Neuronal stem cell (in vitro differentiated cells): ENCODE measurements at regions not wholly inside any gene's neighbourhood (a gene's known extent, or its start where the extent isn't known, plus 50 kb on each side); places are given as distances from the start of the nearest gene placed in this dataset.

Experiments used
- DNase-seq: peaks from one replicate; pipeline ENCODE4 v3.0.0-alpha.2; 2013; ENCODE audit warnings: low spot score
- H2AFZ ChIP-seq: one replicate; pipeline ENCODE4 v1.6.1; 2013; ENCODE audit warnings: mild to moderate bottlenecking, low read length, inconsistent platforms
- H2AK5ac ChIP-seq: 2 replicates; pipeline ENCODE4 v1.6.1; 2013; ENCODE audit warnings: low read depth, mild to moderate bottlenecking, inconsistent platforms, low read length, moderate library complexity, mixed read lengths
- H2BK120ac ChIP-seq: 2 replicates; pipeline ENCODE4 v1.6.1; 2013; ENCODE audit warnings: low read depth, mild to moderate bottlenecking, inconsistent platforms, low read length, moderate library complexity, mixed read lengths
- H2BK12ac ChIP-seq: one replicate; pipeline ENCODE4 v1.6.1; 2013; ENCODE audit warnings: low read length, inconsistent platforms
- H2BK15ac ChIP-seq: 2 replicates; pipeline ENCODE4 v1.6.1; 2013; ENCODE audit warnings: mild to moderate bottlenecking, low read length, inconsistent platforms, mixed read lengths
- H2BK5ac ChIP-seq: one replicate; pipeline ENCODE4 v1.6.1; 2013; ENCODE audit warnings: inconsistent platforms, mild to moderate bottlenecking, low read length, moderate library complexity
- H3K14ac ChIP-seq: one replicate; pipeline ENCODE4 v1.6.1; 2013; ENCODE audit warnings: low read length, inconsistent platforms
- H3K18ac ChIP-seq: 2 replicates; pipeline ENCODE4 v1.6.1; 2013; ENCODE audit warnings: low read length, inconsistent platforms
- H3K23ac ChIP-seq: 2 replicates; pipeline ENCODE4 v1.6.1; 2013; ENCODE audit warnings: low read depth, mild to moderate bottlenecking, mixed read lengths, low read length, inconsistent platforms; ENCODE audit not compliant: poor library complexity
- H3K27ac ChIP-seq: replicated peaks from 3 replicates; pipeline ENCODE4 v1.5.1; 2013; ENCODE audit warnings: low read length, inconsistent platforms
- H3K27me3 ChIP-seq, 3 experiments: 2 replicates each; pipeline ENCODE4 v1.6.1; 2013; ENCODE audit warnings: low read length in 3 of 3, mild to moderate bottlenecking in 2 of 3, inconsistent platforms in 1 of 3, low read depth in 1 of 3, mixed read lengths in 1 of 3, moderate library complexity in 1 of 3; ENCODE audit not compliant: control insufficient read depth in 3 of 3, insufficient read depth in 3 of 3
- H3K36me3 ChIP-seq, 2 donors: replicated peaks in 1 of 2; 2 replicates each; pipeline ENCODE4 v1.6.1; 2013; ENCODE audit warnings: low read length in 2 of 2; ENCODE audit not compliant: control insufficient read depth in 2 of 2, insufficient read depth in 2 of 2
- H3K4ac ChIP-seq: 2 replicates; pipeline ENCODE4 v1.6.1; 2013; ENCODE audit warnings: inconsistent platforms, mild to moderate bottlenecking, low read length, moderate library complexity
- H3K4me1 ChIP-seq, 2 donors: 1 replicate in 1 of 2; 2 replicates in 1 of 2; pipeline ENCODE4 v1.6.1; 2013; ENCODE audit warnings: low read length in 2 of 2, low read depth in 1 of 2; ENCODE audit not compliant: control insufficient read depth in 2 of 2, insufficient read depth in 1 of 2
- H3K4me2 ChIP-seq: one replicate; pipeline ENCODE4 v1.6.1; 2013; ENCODE audit warnings: mild to moderate bottlenecking, low read length, inconsistent platforms; ENCODE audit not compliant: insufficient read depth, poor library complexity, severe bottlenecking
- H3K4me3 ChIP-seq, 2 donors: 2 replicates each; pipeline ENCODE4 v1.5.1; 2013; ENCODE audit warnings: low read length in 2 of 2, mild to moderate bottlenecking in 2 of 2, inconsistent platforms in 1 of 2, moderate library complexity in 1 of 2
- H3K79me1 ChIP-seq: one replicate; pipeline ENCODE4 v1.6.1; 2013; ENCODE audit warnings: low read depth, mild to moderate bottlenecking, inconsistent platforms, low read length, moderate library complexity
- H3K9ac ChIP-seq: one replicate; pipeline ENCODE4 v1.6.1; 2013; ENCODE audit warnings: mild to moderate bottlenecking, low read depth, low read length, inconsistent platforms; ENCODE audit not compliant: poor library complexity
- H3K9me3 ChIP-seq, 2 donors: replicated peaks in 1 of 2; 2 replicates each; pipeline versions ENCODE3 to v1.6.1; 2013; ENCODE audit warnings: low read length in 2 of 2, mild to moderate bottlenecking in 2 of 2, inconsistent platforms in 1 of 2, low read depth in 1 of 2, mixed read lengths in 1 of 2, moderate library complexity in 1 of 2; ENCODE audit not compliant: control insufficient read depth in 2 of 2, insufficient read depth in 1 of 2
- H4K8ac ChIP-seq: one replicate; pipeline ENCODE4 v1.6.1; 2013; ENCODE audit warnings: low read depth, mild to moderate bottlenecking, inconsistent platforms, low read length, moderate library complexity
- H4K91ac ChIP-seq: one replicate; pipeline ENCODE4 v1.6.1; 2013; ENCODE audit warnings: low read length, low read depth, mild to moderate bottlenecking, inconsistent platforms; ENCODE audit not compliant: poor library complexity
- WGBS, 2 donors: extraction: QIAGEN DNeasy Blood & Tissue Kit; methylation state at CpG; one replicate each; pipeline ENCODE4 v1.1.7; 2013; ENCODE audit warnings: missing lambda C conversion rate in 2 of 2, mixed read lengths in 1 of 2; ENCODE audit not compliant: insufficient read length in 2 of 2, insufficient replicate concordance in 1 of 2; ENCODE audit errors: extremely low coverage in 2 of 2; 5-methylcytosine and 5-hydroxymethylcytosine counted together

- no peaks in the 10 kb centered on the region for H3K27me3 ChIP-seq
- no peak overlapping the region for H3K23ac ChIP-seq
- no peak for DNase-seq
- H2BK5ac ChIP-seq: no peak overlapping the region
- no peak overlapping the region for H2AK5ac ChIP-seq
- no peak overlapping the region for H4K8ac ChIP-seq
- WGBS, 2 donors: no CpG with 5 or more reads among the region's 3 CpGs
- H3K27ac ChIP-seq: no peak overlapping the region
- no peaks in the 10 kb centered on the region for H3K36me3 ChIP-seq
- H3K4me1 ChIP-seq: no peaks in the 10 kb centered on the region
- no peak overlapping the region for H3K4ac ChIP-seq
- no peak overlapping the region for H2BK15ac ChIP-seq
- H2BK12ac ChIP-seq: no peak overlapping the region
- no peak overlapping the region for H3K9ac ChIP-seq
- H2AFZ ChIP-seq: no peak overlapping the region
- no peaks in the 10 kb centered on the region for H3K79me1 ChIP-seq
- H3K18ac ChIP-seq: no peak overlapping the region
- H3K4me3 ChIP-seq: no peak overlapping the region
- H3K9me3 ChIP-seq: no peaks in the 10 kb centered on the region
- no peak overlapping the region for H2BK120ac ChIP-seq
- H3K14ac ChIP-seq: no peak overlapping the region
- no peak overlapping the region for H4K91ac ChIP-seq
- H3K4me2 ChIP-seq: no peak overlapping the region
Observed at GRCh38 chr3:21067031-21067813, 683.8 kb downstream of the ZNF385D start.

- no peak overlapping the region for H2BK15ac ChIP-seq
- H3K27me3 ChIP-seq: no peaks in the 10 kb centered on the region
- no peak overlapping the region for H2BK12ac ChIP-seq
- no peak overlapping the region for H3K9ac ChIP-seq
- H3K18ac ChIP-seq: no peak overlapping the region
- no peaks in the 10 kb centered on the region for H3K79me1 ChIP-seq
- peak overlapping the region; percentile 26 for H2AFZ ChIP-seq
- no peaks in the 10 kb centered on the region for H3K4me1 ChIP-seq
- H4K8ac ChIP-seq: no peak overlapping the region
- H3K4me2 ChIP-seq: no peak overlapping the region
- no peak overlapping the region for H3K23ac ChIP-seq
- no peak overlapping the region for H2AK5ac ChIP-seq
- no peak overlapping the region for H2BK120ac ChIP-seq
- H3K4me3 ChIP-seq: no peak overlapping the region
- no CpG with 5 or more reads among the region's 4 CpGs for WGBS, 2 donors
- H3K14ac ChIP-seq: no peak overlapping the region
- no peak overlapping the region for H3K27ac ChIP-seq
- no peak overlapping the region for H2BK5ac ChIP-seq
- no peaks in the 10 kb centered on the region for H3K9me3 ChIP-seq
- no peak for DNase-seq
- H3K4ac ChIP-seq: no peak overlapping the region
- H3K36me3 ChIP-seq: no peaks in the 10 kb centered on the region
- no peak overlapping the region for H4K91ac ChIP-seq
Observed at GRCh38 chr3:21062831-21063294, 688.1 kb downstream of the ZNF385D start.

DNA sequence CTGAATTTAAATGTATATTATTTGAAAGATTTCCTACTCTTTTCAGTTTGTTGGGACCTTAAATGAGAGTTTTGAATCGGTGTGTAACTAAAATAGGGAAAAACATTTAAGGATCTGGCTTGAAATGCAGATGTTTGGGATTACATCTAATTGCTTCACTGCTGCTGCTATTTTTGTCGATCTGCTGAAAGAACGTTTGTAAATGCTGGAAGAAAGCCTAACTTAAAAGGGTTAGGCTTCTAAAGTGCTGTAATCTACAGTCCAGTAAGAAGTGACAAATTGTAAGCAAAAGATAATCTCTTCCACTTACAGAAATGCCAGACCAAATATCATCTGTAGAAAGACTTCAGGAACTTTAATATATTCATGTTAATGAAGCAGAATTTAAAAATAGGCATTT, 691.6 kb downstream of the ZNF385D start:
- H3K79me1 ChIP-seq: no peaks in the 10 kb centered on the region
- H3K9me3 ChIP-seq: no peaks in the 10 kb centered on the region
- no peak overlapping the region for H2BK120ac ChIP-seq
- no peak overlapping the region for H2AK5ac ChIP-seq
- no peak overlapping the region for H3K23ac ChIP-seq
- H3K18ac ChIP-seq: no peak overlapping the region
- H2BK5ac ChIP-seq: no peak overlapping the region
- no peak overlapping the region for H2BK15ac ChIP-seq
- WGBS, 2 donors: no CpG with 5 or more reads among the region's 3 CpGs
- no peaks in the 10 kb centered on the region for H3K4me1 ChIP-seq
- H3K4me3 ChIP-seq: no peak overlapping the region
- H3K36me3 ChIP-seq: no peaks in the 10 kb centered on the region
- no peak overlapping the region for H3K27ac ChIP-seq
- H4K8ac ChIP-seq: no peak overlapping the region
- no peak overlapping the region for H3K4ac ChIP-seq
- no peak overlapping the region for H3K14ac ChIP-seq
- no peak overlapping the region for H4K91ac ChIP-seq
- H3K27me3 ChIP-seq: no peaks in the 10 kb centered on the region
- no peak overlapping the region for H2AFZ ChIP-seq
- no peak for DNase-seq
- no peak overlapping the region for H3K9ac ChIP-seq
- no peak overlapping the region for H3K4me2 ChIP-seq
- H2BK12ac ChIP-seq: no peak overlapping the region

GRCh38 chr3:21056293-21056692, 694.7 kb downstream of the ZNF385D start:
- Histone ChIP-seq H3K4me2 (no peak overlapping the region), H3K79me1 (no peaks in the 10 kb centered on the region), H3K9ac (no peak overlapping the region), H3K4ac (no peak overlapping the region), H3K4me1 (no peaks in the 10 kb centered on the region), H2AFZ (no peak overlapping the region), H3K9me3 (no peaks in the 10 kb centered on the region), H2BK120ac (no peak overlapping the region), H3K18ac (no peak overlapping the region), H3K27ac (no peak overlapping the region), H2BK15ac (no peak overlapping the region), H3K4me3 (no peak overlapping the region), H2BK12ac (no peak overlapping the region), H2BK5ac (no peak overlapping the region), H3K27me3 (no peaks in the 10 kb centered on the region), H2AK5ac (no peak overlapping the region), H4K8ac (no peak overlapping the region), H3K36me3 (no peaks in the 10 kb centered on the region), H3K23ac (no peak overlapping the region), H3K14ac (no peak overlapping the region), H4K91ac (no peak overlapping the region)
- no CpG with 5 or more reads among the region's 1 CpG for WGBS, 2 donors
- no peak for DNase-seq
